HepG2 (cell line): ENCODE measurements at regions not wholly inside any gene's neighbourhood (a gene's known extent, or its start where the extent isn't known, plus 50 kb on each side); places are given as distances from the start of the nearest gene placed in this dataset.

ENCODE experiments used
- ATF1 ChIP-seq: IDR thresholded peaks from 2 replicates; pipeline ENCODE4 v1.6.1; 2016; ENCODE audit warnings: mild to moderate bottlenecking, control low read depth
- PHF5A ChIP-seq: IDR thresholded peaks from one replicate; pipeline ENCODE4 v1.6.1; 2018; ENCODE audit warnings: low read depth, missing genetic modification reagents; ENCODE audit not compliant: unreplicated experiment
- PRDM15 ChIP-seq: sonication (generic); formaldehyde crosslinking; IDR thresholded peaks from 2 replicates; pipeline ENCODE4 v1.4.0; 2020; ENCODE audit warnings: missing genetic modification reagents
- SMAD3 ChIP-seq: sonication (generic); formaldehyde crosslinking; IDR thresholded peaks from 2 replicates; pipeline ENCODE4 v1.4.0; 2020; ENCODE audit warnings: missing genetic modification reagents
- SRF ChIP-seq: IDR thresholded peaks from 2 replicates; pipeline ENCODE4 v1.6.1; 2011; ENCODE audit warnings: mild to moderate bottlenecking, low read depth, low read length, moderate library complexity
- TCF12 ChIP-seq, 2 experiments: fragments of 450-650 bp in 1 of 2; sonication (generic) in 1 of 2; formaldehyde crosslinking in 1 of 2; IDR thresholded peaks; 2 replicates each; pipeline versions ENCODE4 v1.6.1 to v1.8.0; 2017 to 2022; ENCODE audit warnings: antibody characterized with exemption in 1 of 2, mild to moderate bottlenecking in 1 of 2, missing genetic modification reagents in 1 of 2, moderate library complexity in 1 of 2
- ZNF335 ChIP-seq: sonication (generic); formaldehyde crosslinking; IDR thresholded peaks from 2 replicates; pipeline ENCODE4 v1.4.0; 2020; ENCODE audit warnings: missing genetic modification reagents
- TF ChIP-seq, protein P1 (sequence below): sonication (generic); formaldehyde crosslinking; IDR thresholded peaks from 2 replicates; pipeline ENCODE4 v1.5.0; 2020; ENCODE audit warnings: mild to moderate bottlenecking, missing genetic modification reagents, moderate library complexity
- TF ChIP-seq, protein P2 (sequence below): sonication (generic); formaldehyde crosslinking; IDR thresholded peaks from 2 replicates; pipeline ENCODE4 v1.4.0; 2020; ENCODE audit warnings: mild to moderate bottlenecking, missing genetic modification reagents

DNA sequence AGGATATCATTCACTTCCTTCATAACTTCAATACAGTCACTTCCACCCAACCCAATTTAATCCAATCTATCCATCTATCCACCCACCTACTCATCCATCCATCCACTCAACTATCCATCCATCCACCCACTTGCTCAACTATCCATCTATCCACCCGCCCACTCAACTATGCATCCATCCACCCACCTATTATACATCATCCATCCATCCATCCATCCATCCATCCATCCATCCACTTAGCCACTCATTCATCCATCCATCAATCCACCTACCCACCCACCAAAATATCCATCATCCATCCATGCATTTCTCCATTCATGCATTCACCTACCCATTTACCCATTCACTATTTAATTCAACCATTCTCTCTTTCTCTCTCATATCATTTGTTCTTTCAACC is 179.5 kb downstream of the HAPSTR1 start:
- TF ChIP-seq, protein P1, sequence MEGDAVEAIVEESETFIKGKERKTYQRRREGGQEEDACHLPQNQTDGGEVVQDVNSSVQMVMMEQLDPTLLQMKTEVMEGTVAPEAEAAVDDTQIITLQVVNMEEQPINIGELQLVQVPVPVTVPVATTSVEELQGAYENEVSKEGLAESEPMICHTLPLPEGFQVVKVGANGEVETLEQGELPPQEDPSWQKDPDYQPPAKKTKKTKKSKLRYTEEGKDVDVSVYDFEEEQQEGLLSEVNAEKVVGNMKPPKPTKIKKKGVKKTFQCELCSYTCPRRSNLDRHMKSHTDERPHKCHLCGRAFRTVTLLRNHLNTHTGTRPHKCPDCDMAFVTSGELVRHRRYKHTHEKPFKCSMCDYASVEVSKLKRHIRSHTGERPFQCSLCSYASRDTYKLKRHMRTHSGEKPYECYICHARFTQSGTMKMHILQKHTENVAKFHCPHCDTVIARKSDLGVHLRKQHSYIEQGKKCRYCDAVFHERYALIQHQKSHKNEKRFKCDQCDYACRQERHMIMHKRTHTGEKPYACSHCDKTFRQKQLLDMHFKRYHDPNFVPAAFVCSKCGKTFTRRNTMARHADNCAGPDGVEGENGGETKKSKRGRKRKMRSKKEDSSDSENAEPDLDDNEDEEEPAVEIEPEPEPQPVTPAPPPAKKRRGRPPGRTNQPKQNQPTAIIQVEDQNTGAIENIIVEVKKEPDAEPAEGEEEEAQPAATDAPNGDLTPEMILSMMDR (CRISPR knock-in tag), result no peak
- TF ChIP-seq, protein P2, sequence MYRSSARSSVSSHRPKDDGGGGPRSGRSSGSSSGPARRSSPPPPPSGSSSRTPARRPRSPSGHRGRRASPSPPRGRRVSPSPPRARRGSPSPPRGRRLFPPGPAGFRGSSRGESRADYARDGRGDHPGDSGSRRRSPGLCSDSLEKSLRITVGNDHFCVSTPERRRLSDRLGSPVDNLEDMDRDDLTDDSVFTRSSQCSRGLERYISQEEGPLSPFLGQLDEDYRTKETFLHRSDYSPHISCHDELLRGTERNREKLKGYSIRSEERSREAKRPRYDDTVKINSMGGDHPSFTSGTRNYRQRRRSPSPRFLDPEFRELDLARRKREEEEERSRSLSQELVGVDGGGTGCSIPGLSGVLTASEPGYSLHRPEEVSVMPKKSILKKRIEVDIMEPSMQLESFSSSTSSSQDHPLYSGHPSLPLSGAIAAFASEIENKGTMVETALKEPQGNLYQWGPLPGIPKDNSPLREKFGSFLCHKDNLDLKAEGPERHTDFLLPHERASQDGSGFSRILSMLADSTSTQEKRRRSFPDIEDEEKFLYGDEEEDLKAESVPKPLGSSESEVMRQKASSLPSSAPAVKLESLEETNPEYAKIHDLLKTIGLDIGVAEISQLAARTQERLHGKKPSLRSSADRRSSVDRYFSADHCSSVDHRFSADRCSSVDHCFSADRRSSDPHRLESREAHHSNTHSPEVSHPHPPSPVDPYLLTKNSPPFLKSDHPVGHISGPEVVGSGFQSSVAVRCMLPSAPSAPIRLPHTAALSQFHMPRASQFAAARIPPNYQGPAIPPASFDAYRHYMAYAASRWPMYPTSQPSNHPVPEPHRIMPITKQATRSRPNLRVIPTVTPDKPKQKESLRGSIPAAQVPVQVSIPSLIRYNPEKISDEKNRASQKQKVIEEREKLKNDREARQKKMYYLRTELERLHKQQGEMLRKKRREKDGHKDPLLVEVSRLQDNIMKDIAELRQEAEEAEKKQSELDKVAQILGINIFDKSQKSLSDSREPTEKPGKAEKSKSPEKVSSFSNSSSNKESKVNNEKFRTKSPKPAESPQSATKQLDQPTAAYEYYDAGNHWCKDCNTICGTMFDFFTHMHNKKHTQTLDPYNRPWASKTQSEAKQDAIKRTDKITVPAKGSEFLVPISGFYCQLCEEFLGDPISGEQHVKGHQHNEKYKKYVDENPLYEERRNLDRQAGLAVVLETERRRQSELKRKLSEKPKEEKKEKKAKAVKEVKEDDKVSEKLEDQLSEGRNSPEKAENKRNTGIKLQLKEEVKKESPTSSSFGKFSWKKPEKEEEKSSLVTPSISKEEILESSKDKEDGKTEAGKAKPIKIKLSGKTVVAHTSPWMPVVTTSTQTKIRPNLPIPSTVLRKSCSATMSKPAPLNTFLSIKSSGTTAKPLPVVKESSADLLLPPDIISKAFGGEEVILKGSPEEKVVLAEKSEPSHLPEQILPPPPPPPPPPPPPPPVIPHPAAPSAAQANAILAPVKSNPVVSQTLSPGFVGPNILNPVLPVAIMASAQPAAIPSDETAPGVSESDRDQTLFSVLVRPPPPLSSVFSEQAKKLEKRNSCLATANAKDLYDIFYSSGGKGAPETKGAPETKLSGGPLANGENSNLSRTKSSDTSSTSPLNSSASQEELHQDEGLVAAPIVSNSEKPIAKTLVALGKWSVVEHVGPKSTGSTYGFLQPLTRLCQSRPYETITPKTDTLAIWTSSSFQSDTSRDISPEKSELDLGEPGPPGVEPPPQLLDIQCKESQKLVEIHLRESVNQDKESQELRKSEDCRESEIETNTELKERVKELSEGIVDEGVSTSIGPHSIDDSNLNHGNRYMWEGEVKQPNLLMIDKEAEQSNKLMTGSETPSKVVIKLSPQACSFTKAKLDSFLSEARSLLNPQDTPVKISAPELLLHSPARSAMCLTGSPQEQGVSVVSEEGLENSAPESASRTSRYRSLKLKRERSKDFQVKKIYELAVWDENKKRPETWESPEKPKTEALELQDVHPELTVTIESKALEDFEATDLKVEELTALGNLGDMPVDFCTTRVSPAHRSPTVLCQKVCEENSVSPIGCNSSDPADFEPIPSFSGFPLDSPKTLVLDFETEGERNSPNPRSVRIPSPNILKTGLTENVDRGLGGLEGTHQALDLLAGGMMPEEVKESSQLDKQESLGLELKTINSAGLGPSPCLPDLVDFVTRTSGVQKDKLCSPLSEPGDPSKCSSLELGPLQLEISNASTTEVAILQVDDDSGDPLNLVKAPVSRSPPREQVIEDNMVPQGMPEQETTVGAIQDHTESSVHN (CRISPR knock-in tag), result no peak
- TF ChIP-seq SRF, result no peak
- TF ChIP-seq PHF5A (CRISPR knock-in tag), result no peak
- no peak for TF ChIP-seq SMAD3 (CRISPR knock-in tag)
- no peak for TF ChIP-seq ATF1 (CRISPR knock-in tag)
- no peak for TF ChIP-seq PRDM15 (CRISPR knock-in tag)
- no peak for TF ChIP-seq ZNF335 (CRISPR knock-in tag)
- TF ChIP-seq TCF12 (IDR thresholded peaks at IDR 0.05), result no peak
- TF ChIP-seq TCF12 (CRISPR knock-in tag; IDR thresholded peaks at IDR 0.05), result no peak
